Astrocyte (in vitro differentiated cells and primary cell): ENCODE measurements at regions not wholly inside any gene's neighbourhood (a gene's known extent, or its start where the extent isn't known, plus 50 kb on each side); places are given as distances from the start of the nearest gene placed in this dataset.

ENCODE experiments used
- CTCF ChIP-seq: IDR thresholded peaks from 2 replicates; pipeline ENCODE4 v1.5.1; 2011; ENCODE audit warnings: low read depth, mild to moderate bottlenecking, inconsistent platforms, low read length, moderate library complexity; ENCODE audit not compliant: insufficient read depth
- EZH2 ChIP-seq: IDR thresholded peaks from 2 replicates; pipeline ENCODE4 v1.6.1; 2012; ENCODE audit warnings: mild to moderate bottlenecking, low read length, inconsistent platforms; ENCODE audit not compliant: insufficient read depth

GRCh38 chr2:176435729-176436128, 166.5 kb downstream of the MTX2 start:
- TF ChIP-seq CTCF (no peak), EZH2 (no peak)
